ENCODE measurements at regions not wholly inside any gene's neighbourhood (a gene's known extent, or its start where the extent isn't known, plus 50 kb on each side); places are given as distances from the start of the nearest gene placed in this dataset.
"Not testable (repeated sequence)": the region's sequence is repeated elsewhere in the genome, so short reads cannot be mapped to it uniquely, and the experiment has no call there.

- peak; percentile 95 for FAIRE-seq
Observed at GRCh38 chr4:118504927-118505326, 152.1 kb upstream of the PRSS12 start.

- peak; percentile 4 for FAIRE-seq
Observed at GRCh38 chr4:118505491-118505890, 152.7 kb upstream of the PRSS12 start.

DNA sequence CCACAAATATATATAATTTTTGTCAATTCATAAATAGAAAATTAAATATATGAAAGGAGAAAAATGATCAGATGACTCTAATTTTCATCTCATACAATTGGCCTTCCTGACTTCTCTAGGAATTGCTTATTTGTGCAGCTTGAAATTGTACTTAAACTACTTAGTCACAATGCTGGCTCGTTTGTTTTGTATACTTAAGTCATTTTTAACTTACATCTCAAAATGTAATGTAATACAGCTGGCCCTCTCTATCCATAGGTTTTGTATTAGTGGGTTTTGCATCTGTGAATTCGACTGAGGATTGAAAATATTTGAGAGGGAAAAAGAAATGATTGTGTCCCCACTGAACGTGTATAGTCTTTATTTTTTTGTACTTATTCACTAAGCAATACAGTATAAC is 160.1 kb upstream of the PRSS12 start:
- not testable (repeated sequence) for FAIRE-seq

DNA sequence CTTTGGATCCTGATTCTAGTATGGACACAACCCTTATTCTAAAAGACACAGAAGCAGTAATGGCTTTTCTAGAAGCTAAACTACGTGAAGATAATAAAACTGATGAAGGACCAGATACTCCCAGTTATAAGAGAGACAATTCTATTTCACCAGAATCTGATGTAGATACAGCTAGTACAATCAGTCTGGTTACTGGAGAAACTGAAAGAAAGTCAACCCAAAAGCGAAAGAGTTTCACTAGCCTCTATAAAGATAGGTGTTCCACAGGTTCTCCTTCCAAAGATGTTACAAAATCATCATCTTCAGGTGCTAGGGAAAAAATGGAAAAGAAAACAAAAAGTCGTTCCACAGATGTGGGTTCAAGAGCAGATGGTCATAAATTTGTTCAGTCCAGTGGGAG is 161.5 kb upstream of the PRSS12 start:
- not testable (repeated sequence) for FAIRE-seq

- FAIRE-seq: not testable (repeated sequence)
Observed at GRCh38 chr4:118516107-118516506, 163.3 kb upstream of the PRSS12 start.

- FAIRE-seq: not testable (repeated sequence)
Observed at GRCh38 chr4:118530107-118530506, 155.1 kb upstream of the METTL14 start.

- FAIRE-seq: peak; percentile 63
Observed at GRCh38 chr4:118531947-118532346, 153.2 kb upstream of the METTL14 start.

- FAIRE-seq: not testable (repeated sequence)
Observed at GRCh38 chr4:118535788-118536187, 149.4 kb upstream of the METTL14 start.

GRCh38 chr4:118539412-118540077 is 145.6 kb upstream of the METTL14 start:
- peak; percentile 99 for FAIRE-seq

DNA sequence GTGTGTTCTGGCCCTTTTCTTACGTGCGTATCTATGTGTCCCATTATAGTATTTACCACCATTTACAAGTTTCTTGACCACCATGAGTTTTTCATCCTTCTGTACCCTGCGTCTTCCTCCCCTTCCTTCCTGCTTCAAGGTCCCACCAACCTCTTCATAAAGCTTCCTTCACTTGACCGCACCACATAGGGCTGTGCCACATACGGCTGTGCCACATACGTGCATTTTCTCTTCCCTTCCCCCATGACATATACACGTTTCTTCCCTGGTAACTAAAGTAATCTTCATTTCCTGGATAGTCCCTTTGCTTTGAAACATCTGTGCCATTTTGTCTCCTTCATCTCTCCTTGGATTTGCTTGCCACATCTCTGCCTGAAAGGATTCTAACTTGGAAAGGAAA is 128.6 kb upstream of the METTL14 start:
- not testable (repeated sequence) for FAIRE-seq

DNA sequence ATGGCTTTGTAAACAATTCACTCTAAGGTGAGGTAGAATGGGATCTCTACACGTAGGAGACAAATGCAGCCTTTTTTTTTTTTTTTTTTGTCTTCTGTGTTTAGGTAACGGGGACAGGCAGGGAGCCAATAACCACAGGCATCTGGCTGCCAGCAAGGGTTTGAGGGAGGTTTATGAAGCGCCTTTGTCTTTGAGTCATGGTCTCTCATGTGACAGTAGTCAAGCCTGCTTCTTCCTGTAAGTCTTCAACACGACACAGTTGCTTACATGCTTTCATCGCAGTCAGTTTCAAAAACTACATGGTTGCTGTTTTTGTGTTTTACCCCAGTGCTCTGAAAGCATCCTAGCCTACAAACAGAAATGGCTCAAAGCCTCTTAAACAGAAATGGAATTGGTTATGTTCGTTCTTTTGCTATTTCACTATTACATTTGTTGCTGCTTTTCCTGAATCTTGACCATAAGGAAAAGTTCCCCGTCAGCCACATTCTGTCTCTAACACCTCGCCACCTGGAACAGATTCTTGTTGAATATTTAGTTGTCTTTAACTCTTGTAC is 127.8 kb upstream of the METTL14 start:
- no peak for FAIRE-seq

DNA sequence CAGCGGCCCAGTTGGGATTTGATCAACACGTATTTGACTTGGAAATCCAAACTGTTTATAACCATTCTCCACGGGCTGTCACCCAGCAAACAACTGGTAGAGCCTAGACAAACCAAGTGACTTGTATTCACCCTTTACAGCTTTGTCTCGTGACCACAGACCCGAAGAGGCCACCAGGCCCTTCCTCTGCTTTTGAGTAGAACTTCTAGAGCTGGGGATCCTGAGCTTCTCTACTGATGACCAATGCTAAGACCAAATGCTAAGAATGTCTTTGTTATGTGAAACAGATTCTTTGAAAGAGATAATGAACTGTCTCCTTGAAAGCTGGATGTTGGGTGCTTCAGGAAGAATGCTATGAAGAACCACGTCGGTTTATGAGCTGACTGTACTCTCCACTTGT is 127.0 kb upstream of the METTL14 start:
- not testable (repeated sequence) for FAIRE-seq

DNA sequence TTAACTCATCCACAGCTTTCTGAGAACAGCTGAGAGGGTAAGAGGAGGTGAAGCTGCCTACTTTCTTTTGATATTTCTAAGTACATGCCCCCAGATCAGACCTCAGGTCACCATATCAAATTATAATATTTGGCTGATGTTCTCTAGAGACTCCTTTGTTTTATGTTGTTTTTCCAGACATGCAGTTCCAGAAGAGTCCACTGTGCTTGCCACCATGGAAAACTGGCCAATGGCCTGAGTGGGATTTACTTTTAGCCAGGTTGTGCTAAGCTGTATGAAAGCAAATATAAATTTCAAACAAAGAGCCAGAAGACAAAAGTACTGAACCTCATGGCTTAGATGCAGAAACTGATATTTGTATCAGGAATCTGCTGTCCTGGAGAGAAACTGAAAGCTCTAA is 123.6 kb upstream of the METTL14 start:
- not testable (repeated sequence) for FAIRE-seq

DNA sequence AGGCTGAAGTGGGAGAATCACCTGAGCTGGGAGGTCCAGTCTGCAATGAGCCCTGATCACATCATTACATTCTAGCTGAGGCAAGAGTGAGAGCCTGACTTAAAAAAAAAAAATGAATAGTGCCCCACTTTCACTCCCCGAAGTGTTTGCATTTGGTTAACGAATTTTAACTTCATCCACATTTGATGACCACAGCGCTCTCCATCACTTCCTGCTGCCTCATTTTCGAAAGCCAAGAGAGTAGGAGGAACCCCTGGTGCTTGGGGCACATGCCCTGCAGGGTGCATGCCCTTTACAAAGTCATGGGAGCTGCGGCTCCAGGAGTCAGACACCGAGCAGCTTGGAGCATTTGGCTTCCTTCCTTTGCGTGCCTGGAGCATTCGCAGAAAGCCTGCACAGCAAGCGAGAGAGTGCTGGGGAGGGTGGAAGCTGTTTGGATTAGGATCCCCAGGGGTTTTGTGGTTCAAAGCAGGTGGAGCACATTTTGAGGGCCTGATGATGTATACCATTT is 119.1 kb upstream of the METTL14 start:
- FAIRE-seq: not testable (repeated sequence)

DNA sequence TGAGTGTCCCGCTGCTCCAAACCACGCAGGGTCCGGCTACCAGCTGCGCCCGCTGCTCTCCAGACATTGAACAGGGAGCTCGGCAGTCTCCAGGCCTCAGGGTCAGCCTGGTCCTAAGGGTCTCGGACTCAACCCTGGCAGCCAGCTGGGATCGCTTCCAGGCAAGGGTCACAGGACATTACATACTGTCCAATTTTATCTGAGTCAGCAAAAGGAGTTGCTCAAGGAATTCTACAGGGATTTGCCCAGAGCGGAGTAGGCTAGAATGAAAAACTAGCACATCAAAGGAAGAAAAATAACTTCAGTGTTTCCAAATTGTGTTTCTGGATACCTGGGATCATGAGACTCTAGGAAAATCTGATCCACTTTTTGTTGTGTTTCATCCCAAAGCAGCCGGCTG is 112.2 kb upstream of the METTL14 start:
- FAIRE-seq: not testable (repeated sequence)

GRCh38 chr4:118574251-118574913 is 110.8 kb upstream of the METTL14 start:
- not testable (repeated sequence) for FAIRE-seq

DNA sequence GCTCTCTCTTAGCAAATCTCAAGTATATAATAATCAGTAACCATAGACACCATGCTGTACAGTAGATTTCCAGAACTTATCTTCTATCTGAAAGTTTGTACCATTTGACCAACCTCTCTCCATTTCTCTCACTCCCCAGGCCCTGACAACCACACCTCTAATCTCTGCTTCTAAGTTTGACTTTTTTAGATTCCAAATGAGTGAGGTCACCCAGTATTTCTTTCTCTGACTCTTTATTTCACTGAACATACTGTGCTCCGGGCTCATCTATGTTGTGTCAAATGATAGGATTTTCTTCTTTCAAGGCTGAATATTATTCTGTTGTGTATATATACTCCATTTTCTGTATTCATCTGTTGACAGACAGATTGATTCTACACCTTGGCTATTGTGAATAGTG is 110.1 kb upstream of the METTL14 start:
- FAIRE-seq: not testable (repeated sequence)

DNA sequence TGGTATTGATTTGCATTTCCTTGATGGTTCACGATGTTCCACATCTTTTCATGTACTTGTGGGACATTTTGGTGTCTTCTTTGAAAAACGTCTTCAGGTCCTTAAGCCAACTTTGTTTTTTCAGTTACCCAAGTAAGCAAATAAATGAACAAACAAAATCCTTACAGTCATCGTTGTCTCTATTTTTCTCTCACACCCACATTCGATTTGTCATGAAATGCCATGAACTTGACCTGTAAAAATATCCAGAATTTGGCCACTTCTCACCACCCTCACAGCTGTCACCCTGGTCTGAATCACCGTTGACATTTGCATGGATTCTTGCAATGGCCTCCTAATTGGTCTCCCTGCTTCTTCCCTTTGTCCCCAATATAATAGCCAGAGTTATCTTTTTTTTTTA is 109.5 kb upstream of the METTL14 start:
- not testable (repeated sequence) for FAIRE-seq

- FAIRE-seq: not testable (repeated sequence)
Observed at GRCh38 chr4:118576709-118577219, 108.4 kb upstream of the METTL14 start.

GRCh38 chr4:118585015-118585414 is 100.2 kb upstream of the METTL14 start:
- no peak for FAIRE-seq

GRCh38 chr4:118586357-118586790 is 98.8 kb upstream of the METTL14 start:
- FAIRE-seq: no peak

DNA sequence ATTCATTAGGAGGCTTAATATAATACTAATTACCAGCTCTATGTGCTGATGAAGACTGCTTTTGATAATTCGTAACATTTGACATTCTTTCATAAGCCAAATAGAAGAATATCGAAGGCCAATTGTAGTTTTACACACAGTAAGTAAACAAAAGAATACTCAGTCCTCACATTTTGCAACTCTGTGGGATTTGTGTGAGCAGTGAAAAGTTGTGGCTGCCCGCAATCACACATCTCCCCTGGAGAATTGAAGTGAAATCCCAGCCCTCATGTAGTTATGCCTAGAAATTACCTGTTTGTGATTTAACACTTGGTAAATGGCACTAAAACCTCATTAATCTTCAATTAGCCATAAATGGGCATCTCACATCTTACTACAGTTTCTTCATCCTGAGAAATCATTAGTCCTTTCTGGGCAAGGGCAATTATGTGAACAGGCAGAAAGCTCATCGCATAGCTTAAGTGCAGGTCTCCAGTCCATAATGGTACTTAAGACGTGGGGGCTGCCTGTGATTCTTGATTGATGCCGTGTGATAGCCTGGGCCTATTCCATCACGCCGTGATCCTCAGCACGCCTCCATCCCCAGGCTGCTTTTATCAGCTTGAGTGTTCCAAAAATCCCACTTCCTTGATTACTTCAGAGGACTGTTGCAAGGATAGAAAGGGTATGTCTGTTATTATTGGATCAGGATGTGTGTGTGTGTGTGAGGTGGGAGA is 97.9 kb upstream of the METTL14 start:
- no peak for FAIRE-seq

GRCh38 chr4:118587946-118588345 is 97.2 kb upstream of the METTL14 start:
- FAIRE-seq: no peak

Measured in endometrium (tissue), 2 donors.